CD4-positive, CD25-positive, alpha-beta regulatory T cell (primary cell): ENCODE measurements at regions not wholly inside any gene's neighbourhood (a gene's known extent, or its start where the extent isn't known, plus 50 kb on each side); places are given as distances from the start of the nearest gene placed in this dataset.

Experiments
- ATAC-seq, 2 donors: fragments of 150-1000 bp; cut with Tn5 transposase; one replicate each; pipeline ENCODE4 v1.10.0; 2021; ENCODE audit warnings: low read depth in 2 of 2, moderate number of reproducible peaks in 2 of 2, moderate library complexity in 1 of 2
- DNase-seq, 3 donors: peaks; one replicate each; pipeline versions ENCODE4 v3.0.0 to v3.0.0-alpha.2; 2012 to 2022; ENCODE audit warnings: mixed read lengths in 1 of 3
- H3K27ac ChIP-seq: one replicate; pipeline ENCODE4 v1.7.0; 2013; ENCODE audit warnings: mild to moderate bottlenecking, low read length; ENCODE audit not compliant: insufficient read depth, poor library complexity, severe bottlenecking
- H3K27me3 ChIP-seq: one replicate; pipeline ENCODE4 v1.7.0; 2013; ENCODE audit warnings: low read length; ENCODE audit not compliant: control insufficient read depth, insufficient read depth
- H3K36me3 ChIP-seq: one replicate; pipeline ENCODE4 v1.7.0; 2013; ENCODE audit warnings: mild to moderate bottlenecking, low read length, moderate library complexity; ENCODE audit not compliant: control insufficient read depth, insufficient read depth
- H3K4me1 ChIP-seq: 2 replicates; pipeline ENCODE4 v1.7.0; 2013; ENCODE audit warnings: mild to moderate bottlenecking, low read length; ENCODE audit not compliant: insufficient read depth, control insufficient read depth, poor library complexity, severe bottlenecking
- H3K4me3 ChIP-seq: one replicate; pipeline ENCODE4 v1.7.0; 2013; ENCODE audit warnings: low read depth, mild to moderate bottlenecking, low read length, moderate library complexity
- H3K9me3 ChIP-seq, 2 experiments: 1 replicate in 1 of 2; 2 replicates in 1 of 2; pipeline ENCODE4 v1.7.0; 2013; ENCODE audit warnings: low read length in 2 of 2, mild to moderate bottlenecking in 1 of 2, moderate library complexity in 1 of 2; ENCODE audit not compliant: control insufficient read depth in 2 of 2
- H3K27ac Mint-ChIP-seq, 3 donors: one replicate each; pipeline ENCODE4 v1.8.0; 2020 to 2022; ENCODE audit warnings: mild to moderate bottlenecking in 3 of 3, mixed read lengths in 3 of 3, moderate library complexity in 2 of 3
- H3K27me3 Mint-ChIP-seq: one replicate; pipeline ENCODE4 v1.8.0; 2022; ENCODE audit warnings: mild to moderate bottlenecking, mixed read lengths
- H3K36me3 Mint-ChIP-seq: one replicate; pipeline ENCODE4 v1.8.0; 2020; ENCODE audit warnings: mixed read lengths
- H3K4me1 Mint-ChIP-seq, 4 donors: one replicate each; pipeline ENCODE4 v1.8.0; 2020 to 2022; ENCODE audit warnings: mixed read lengths in 4 of 4, mild to moderate bottlenecking in 1 of 4
- H3K4me3 Mint-ChIP-seq, 4 donors: one replicate each; pipeline ENCODE4 v1.8.0; 2020 to 2022; ENCODE audit warnings: mild to moderate bottlenecking in 4 of 4, mixed read lengths in 4 of 4, moderate library complexity in 3 of 4
- H3K9me3 Mint-ChIP-seq, 7 donors: one replicate each; pipeline ENCODE4 v1.8.0; 2020 to 2022; ENCODE audit warnings: mixed read lengths in 7 of 7, mild to moderate bottlenecking in 3 of 7, moderate library complexity in 2 of 7

- peaks cover 0 to 2% (median 0%) of the 10 kb centered on the region in 7 donors for H3K9me3 Mint-ChIP-seq
- H3K27me3 Mint-ChIP-seq, result no peaks in the 10 kb centered on the region
- H3K36me3 ChIP-seq, result no peaks in the 10 kb centered on the region
- no peaks in the 10 kb centered on the region for H3K4me1 ChIP-seq
- no peaks in the 10 kb centered on the region for H3K27me3 ChIP-seq
- H3K27ac Mint-ChIP-seq, result no peak overlapping the region
- H3K27ac ChIP-seq, result no peak overlapping the region
- DNase-seq (no peak), ATAC-seq (no peak)
- no peak overlapping the region for H3K4me3 Mint-ChIP-seq
- no peaks in the 10 kb centered on the region for H3K4me1 Mint-ChIP-seq
- no peak overlapping the region for H3K4me3 ChIP-seq
- no peaks in the 10 kb centered on the region for H3K36me3 Mint-ChIP-seq
- no peaks in the 10 kb centered on the region for H3K9me3 ChIP-seq
Measured at GRCh38 chr2:56012221-56012765, 88.7 kb upstream of the EFEMP1 start.

- Histone ChIP-seq H3K4me3 (no peak overlapping the region), H3K36me3 (no peaks in the 10 kb centered on the region), H3K9me3 (no peaks in the 10 kb centered on the region), H3K27ac (no peak overlapping the region), H3K27me3 (no peaks in the 10 kb centered on the region), H3K4me1 (no peaks in the 10 kb centered on the region)
- Mint-ChIP-seq H3K27me3 (no peaks in the 10 kb centered on the region), H3K4me3 (no peak overlapping the region), H3K9me3 (peaks cover 0 to 2% (median 0%) of the 10 kb centered on the region in 7 donors), H3K4me1 (no peaks in the 10 kb centered on the region), H3K27ac (no peak overlapping the region), H3K36me3 (no peaks in the 10 kb centered on the region)
- no peak for DNase-seq
- no peak for ATAC-seq
Measured at GRCh38 chr2:56013475-56013874, 89.9 kb upstream of the EFEMP1 start.

GRCh38 chr2:56014046-56014730 is 90.6 kb upstream of the EFEMP1 start:
- H3K9me3 Mint-ChIP-seq, result peaks cover 0 to 2% (median 0%) of the 10 kb centered on the region in 7 donors
- no peaks in the 10 kb centered on the region for H3K27me3 Mint-ChIP-seq
- Histone ChIP-seq H3K36me3 (no peaks in the 10 kb centered on the region), H3K4me3 (no peak overlapping the region), H3K9me3 (no peaks in the 10 kb centered on the region), H3K4me1 (no peaks in the 10 kb centered on the region), H3K27me3 (no peaks in the 10 kb centered on the region), H3K27ac (no peak overlapping the region)
- no peak overlapping the region for H3K27ac Mint-ChIP-seq
- no peaks in the 10 kb centered on the region for H3K4me1 Mint-ChIP-seq
- ATAC-seq (no peak), DNase-seq (no peak)
- no peak overlapping the region for H3K4me3 Mint-ChIP-seq
- H3K36me3 Mint-ChIP-seq, result no peaks in the 10 kb centered on the region

GRCh38 chr2:56015711-56016115 is 92.1 kb upstream of the EFEMP1 start:
- H3K4me1 Mint-ChIP-seq, result no peaks in the 10 kb centered on the region
- Histone ChIP-seq H3K27ac (no peak overlapping the region), H3K4me1 (no peaks in the 10 kb centered on the region), H3K36me3 (no peaks in the 10 kb centered on the region), H3K27me3 (no peaks in the 10 kb centered on the region), H3K4me3 (no peak overlapping the region), H3K9me3 (no peaks in the 10 kb centered on the region)
- H3K36me3 Mint-ChIP-seq, result no peaks in the 10 kb centered on the region
- ATAC-seq, result no peak
- no peak overlapping the region for H3K4me3 Mint-ChIP-seq
- no peak overlapping the region for H3K27ac Mint-ChIP-seq
- no peaks in the 10 kb centered on the region for H3K27me3 Mint-ChIP-seq
- no peak for DNase-seq
- peaks cover 0 to 2% (median 0%) of the 10 kb centered on the region in 7 donors for H3K9me3 Mint-ChIP-seq

GRCh38 chr2:56017784-56018183 is 94.2 kb upstream of the EFEMP1 start:
- H3K36me3 ChIP-seq, result no peaks in the 10 kb centered on the region
- no peak overlapping the region for H3K4me3 ChIP-seq
- no peak overlapping the region for H3K27ac ChIP-seq
- H3K27me3 Mint-ChIP-seq, result no peaks in the 10 kb centered on the region
- ATAC-seq (no peak), DNase-seq (no peak)
- no peaks in the 10 kb centered on the region for H3K4me1 Mint-ChIP-seq
- H3K9me3 ChIP-seq, result no peaks in the 10 kb centered on the region
- H3K27ac Mint-ChIP-seq, result no peak overlapping the region
- H3K27me3 ChIP-seq, result no peaks in the 10 kb centered on the region
- H3K4me1 ChIP-seq, result no peaks in the 10 kb centered on the region
- H3K36me3 Mint-ChIP-seq, result no peaks in the 10 kb centered on the region
- H3K9me3 Mint-ChIP-seq, result no peaks in the 10 kb centered on the region
- H3K4me3 Mint-ChIP-seq, result no peak overlapping the region

- Mint-ChIP-seq H3K9me3 (no peaks in the 10 kb centered on the region), H3K4me1 (no peaks in the 10 kb centered on the region), H3K36me3 (no peaks in the 10 kb centered on the region), H3K27ac (no peak overlapping the region), H3K27me3 (no peaks in the 10 kb centered on the region), H3K4me3 (no peak overlapping the region)
- ATAC-seq (no peak), DNase-seq (no peak)
- H3K36me3 ChIP-seq, result no peaks in the 10 kb centered on the region
- H3K9me3 ChIP-seq, result no peaks in the 10 kb centered on the region
- H3K27ac ChIP-seq, result no peak overlapping the region
- H3K27me3 ChIP-seq, result no peaks in the 10 kb centered on the region
- H3K4me1 ChIP-seq, result no peaks in the 10 kb centered on the region
- H3K4me3 ChIP-seq, result no peak overlapping the region
Measured at GRCh38 chr2:56018267-56018666, 94.7 kb upstream of the EFEMP1 start.

GRCh38 chr2:56021136-56021474 is 97.5 kb upstream of the EFEMP1 start:
- H3K4me3 ChIP-seq, result no peak overlapping the region
- H3K27ac ChIP-seq, result no peak overlapping the region
- H3K36me3 Mint-ChIP-seq, result no peaks in the 10 kb centered on the region
- H3K27ac Mint-ChIP-seq, result no peak overlapping the region
- no peaks in the 10 kb centered on the region for H3K27me3 ChIP-seq
- no peaks in the 10 kb centered on the region for H3K4me1 ChIP-seq
- DNase-seq, result no peak
- no peaks in the 10 kb centered on the region for H3K36me3 ChIP-seq
- no peak overlapping the region for H3K4me3 Mint-ChIP-seq
- no peaks in the 10 kb centered on the region for H3K27me3 Mint-ChIP-seq
- no peaks in the 10 kb centered on the region for H3K9me3 Mint-ChIP-seq
- no peaks in the 10 kb centered on the region for H3K4me1 Mint-ChIP-seq
- no peak for ATAC-seq
- H3K9me3 ChIP-seq, result no peaks in the 10 kb centered on the region

- H3K27me3 Mint-ChIP-seq, result no peaks in the 10 kb centered on the region
- no peaks in the 10 kb centered on the region for H3K36me3 ChIP-seq
- no peak overlapping the region for H3K27ac Mint-ChIP-seq
- H3K27me3 ChIP-seq, result no peaks in the 10 kb centered on the region
- no peaks in the 10 kb centered on the region for H3K9me3 Mint-ChIP-seq
- no peak overlapping the region for H3K4me3 Mint-ChIP-seq
- no peak overlapping the region for H3K4me3 ChIP-seq
- H3K4me1 ChIP-seq, result no peaks in the 10 kb centered on the region
- H3K36me3 Mint-ChIP-seq, result no peaks in the 10 kb centered on the region
- H3K9me3 ChIP-seq, result no peaks in the 10 kb centered on the region
- H3K27ac ChIP-seq, result no peak overlapping the region
- DNase-seq, result no peak
- no peaks in the 10 kb centered on the region for H3K4me1 Mint-ChIP-seq
- ATAC-seq, result no peak
Measured at GRCh38 chr2:56021579-56021978, 98.0 kb upstream of the EFEMP1 start.
